ENCODE measurements at regions not wholly inside any gene's neighbourhood (a gene's known extent, or its start where the extent isn't known, plus 50 kb on each side); places are given as distances from the start of the nearest gene placed in this dataset.
A peak's percentile ranks its signal among the peaks of the same experiment; 100 is the strongest.

DNA sequence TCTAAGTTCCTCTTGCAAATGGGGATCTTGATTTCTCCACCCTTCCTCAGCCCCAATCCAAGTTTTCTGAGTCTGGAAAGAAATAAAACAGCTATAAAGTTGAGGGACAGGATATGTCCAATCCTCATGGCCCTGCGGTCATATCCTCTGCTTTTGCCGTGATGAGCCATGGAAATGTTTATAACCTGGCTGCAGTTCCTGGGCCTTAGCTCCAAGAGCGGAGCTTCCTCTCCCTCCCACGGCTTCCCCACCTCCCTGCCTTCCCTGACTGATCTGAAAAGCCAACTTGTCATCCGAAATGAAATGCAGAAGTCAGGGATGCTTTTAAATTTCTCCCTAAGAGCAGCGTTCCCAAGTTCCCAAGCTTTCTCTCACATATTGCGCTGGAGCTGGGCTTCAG lies 221.5 kb upstream of the SFRP2 start:
- peak in 1 of 2 donors; percentile 39 for ATAC-seq
- Histone ChIP-seq H3K27ac (no peak overlapping the region), H3K36me3 (no peaks in the 10 kb centered on the region), H3K4me3 (no peak overlapping the region), H3K4me1 (no peaks in the 10 kb centered on the region), H3K27me3 (ENCODE audit: low read depth) (no peaks in the 10 kb centered on the region), H3K9me3 (no peaks in the 10 kb centered on the region)
- TF ChIP-seq, protein P1, sequence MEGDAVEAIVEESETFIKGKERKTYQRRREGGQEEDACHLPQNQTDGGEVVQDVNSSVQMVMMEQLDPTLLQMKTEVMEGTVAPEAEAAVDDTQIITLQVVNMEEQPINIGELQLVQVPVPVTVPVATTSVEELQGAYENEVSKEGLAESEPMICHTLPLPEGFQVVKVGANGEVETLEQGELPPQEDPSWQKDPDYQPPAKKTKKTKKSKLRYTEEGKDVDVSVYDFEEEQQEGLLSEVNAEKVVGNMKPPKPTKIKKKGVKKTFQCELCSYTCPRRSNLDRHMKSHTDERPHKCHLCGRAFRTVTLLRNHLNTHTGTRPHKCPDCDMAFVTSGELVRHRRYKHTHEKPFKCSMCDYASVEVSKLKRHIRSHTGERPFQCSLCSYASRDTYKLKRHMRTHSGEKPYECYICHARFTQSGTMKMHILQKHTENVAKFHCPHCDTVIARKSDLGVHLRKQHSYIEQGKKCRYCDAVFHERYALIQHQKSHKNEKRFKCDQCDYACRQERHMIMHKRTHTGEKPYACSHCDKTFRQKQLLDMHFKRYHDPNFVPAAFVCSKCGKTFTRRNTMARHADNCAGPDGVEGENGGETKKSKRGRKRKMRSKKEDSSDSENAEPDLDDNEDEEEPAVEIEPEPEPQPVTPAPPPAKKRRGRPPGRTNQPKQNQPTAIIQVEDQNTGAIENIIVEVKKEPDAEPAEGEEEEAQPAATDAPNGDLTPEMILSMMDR (IDR thresholded peaks at IDR 0.05), result no peak
- intact Hi-C loops (cut with DNase I), result no loop called here
- no peak for DNase-seq

DNA sequence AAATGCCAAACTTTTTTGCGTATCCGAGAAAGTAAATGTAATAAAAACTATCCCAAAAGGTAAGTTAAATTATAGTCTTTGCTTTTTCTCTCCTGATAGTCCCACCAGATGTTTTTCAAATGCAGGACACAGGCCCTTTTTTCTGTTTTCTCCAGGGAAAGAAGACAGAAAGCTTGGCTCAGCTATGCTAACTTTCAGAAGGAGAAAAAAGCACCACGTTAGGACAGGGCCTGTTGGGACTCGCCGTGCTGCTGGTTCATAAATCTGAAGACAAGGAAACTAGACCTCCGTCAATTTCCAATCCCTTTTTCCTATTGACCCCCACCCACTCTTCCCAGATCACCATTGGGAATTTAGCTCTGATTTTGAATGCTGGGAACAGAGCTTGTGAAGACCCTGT lies 220.9 kb upstream of the SFRP2 start:
- H3K9me3 ChIP-seq, result no peaks in the 10 kb centered on the region
- no peaks in the 10 kb centered on the region for H3K36me3 ChIP-seq
- H3K27ac ChIP-seq, result no peak overlapping the region
- no peaks in the 10 kb centered on the region for H3K4me1 ChIP-seq
- H3K27me3 ChIP-seq (ENCODE audit: low read depth), result no peaks in the 10 kb centered on the region
- no peak for DNase-seq
- TF ChIP-seq, protein P1 (IDR thresholded peaks at IDR 0.05), result no peak
- intact Hi-C loops (cut with DNase I), result no loop called here
- no peak overlapping the region for H3K4me3 ChIP-seq
- ATAC-seq, result no peak

DNA sequence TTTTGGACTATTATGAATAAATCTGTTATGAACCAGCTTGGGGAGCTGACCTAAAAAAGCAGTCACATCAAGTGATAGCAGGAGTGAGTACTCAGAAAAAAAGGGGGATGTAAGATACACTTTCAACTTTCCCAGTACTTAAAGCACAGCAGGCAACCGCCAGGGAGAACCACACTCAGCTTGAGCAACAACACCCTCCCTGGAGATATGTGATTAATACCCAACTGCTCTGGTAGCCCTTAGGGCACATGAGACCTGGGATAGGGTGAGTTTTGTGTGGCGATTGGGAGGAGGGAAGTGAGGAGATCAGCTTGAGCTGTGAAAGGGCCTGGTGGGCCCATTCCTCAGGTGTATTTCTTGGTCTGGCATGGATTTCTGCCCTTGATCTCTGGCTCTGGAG lies 220.3 kb upstream of the SFRP2 start:
- DNase-seq (no peak), ATAC-seq (no peak)
- Histone ChIP-seq H3K36me3 (no peaks in the 10 kb centered on the region), H3K4me1 (no peaks in the 10 kb centered on the region), H3K9me3 (no peaks in the 10 kb centered on the region), H3K27ac (no peak overlapping the region), H3K27me3 (ENCODE audit: low read depth) (no peaks in the 10 kb centered on the region), H3K4me3 (no peak overlapping the region)
- intact Hi-C loops (cut with DNase I), result no loop called here
- TF ChIP-seq, protein P1 (IDR thresholded peaks at IDR 0.05), result no peak

DNA sequence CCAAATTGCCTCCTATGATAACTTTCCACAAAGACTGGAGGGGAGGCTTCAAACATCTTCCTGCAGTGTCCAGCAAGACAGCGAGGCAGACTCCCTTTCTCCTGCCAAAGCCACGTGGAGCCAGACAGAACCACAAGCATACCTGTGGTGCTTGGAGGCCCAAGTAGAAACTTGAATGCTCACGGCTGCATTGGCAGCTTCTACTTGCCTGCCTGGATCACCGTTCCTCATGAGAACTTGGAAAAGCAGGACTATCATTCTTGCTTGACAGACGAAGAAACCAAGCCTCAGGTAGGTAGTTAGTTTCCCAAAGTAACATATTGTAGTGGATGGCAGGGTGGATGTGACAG lies 216.3 kb upstream of the SFRP2 start:
- H3K27ac ChIP-seq, result peak overlapping the region; percentile 31
- H3K27me3 ChIP-seq (ENCODE audit: low read depth), result no peaks in the 10 kb centered on the region
- no peaks in the 10 kb centered on the region for H3K36me3 ChIP-seq
- TF ChIP-seq, protein P1 (IDR thresholded peaks at IDR 0.05), result no peak
- ATAC-seq (no peak), DNase-seq (no peak)
- intact Hi-C loops (cut with DNase I), result no loop called here
- no peaks in the 10 kb centered on the region for H3K4me1 ChIP-seq
- no peak overlapping the region for H3K4me3 ChIP-seq
- no peaks in the 10 kb centered on the region for H3K9me3 ChIP-seq

DNA sequence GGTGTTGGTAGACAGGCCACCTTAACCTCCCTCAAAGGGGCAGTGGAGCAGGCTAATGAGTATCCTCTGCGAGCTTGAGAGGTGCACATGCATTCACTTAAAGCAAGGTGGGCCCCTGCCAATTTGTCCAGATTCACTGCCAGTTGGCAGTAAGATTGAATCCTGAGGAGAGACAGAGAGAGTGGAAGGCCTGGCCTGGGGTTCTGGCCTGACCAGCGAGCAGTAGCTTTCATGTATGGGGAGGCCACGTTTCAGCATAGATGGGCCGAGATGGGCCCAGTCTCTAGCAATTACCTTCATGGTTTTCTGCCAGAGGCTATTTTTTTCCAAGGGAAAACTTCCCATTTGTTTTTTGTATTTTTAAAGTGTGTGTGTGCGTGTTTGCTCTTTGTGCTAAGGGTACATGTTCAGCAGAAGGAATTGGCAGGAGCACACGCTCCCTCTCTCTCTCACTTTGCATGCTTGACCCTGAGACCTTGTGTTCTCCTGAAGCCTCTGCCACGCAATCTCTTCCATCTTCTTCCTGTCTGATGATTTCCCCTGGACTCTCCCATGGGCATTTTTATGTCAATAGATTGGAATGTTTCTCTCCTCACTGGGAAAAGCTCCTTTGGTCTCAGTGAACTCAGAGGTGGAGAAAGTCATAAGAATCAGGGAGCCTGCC lies 215.8 kb upstream of the SFRP2 start:
- H3K4me3 ChIP-seq, result no peak overlapping the region
- H3K4me1 ChIP-seq, result no peaks in the 10 kb centered on the region
- TF ChIP-seq, protein P1 (IDR thresholded peaks at IDR 0.05), result no peak
- H3K9me3 ChIP-seq, result no peaks in the 10 kb centered on the region
- H3K36me3 ChIP-seq, result no peaks in the 10 kb centered on the region
- intact Hi-C loops (cut with DNase I), result no loop called here
- no peak for DNase-seq
- H3K27ac ChIP-seq, result peak overlapping the region; percentile 49
- H3K27me3 ChIP-seq (ENCODE audit: low read depth), result no peaks in the 10 kb centered on the region
- peak; percentile 81 to 83 for ATAC-seq
